Panc1 (cell line): ENCODE measurements at regions not wholly inside any gene's neighbourhood (a gene's known extent, or its start where the extent isn't known, plus 50 kb on each side); places are given as distances from the start of the nearest gene placed in this dataset.

Experiments
- ATAC-seq: fragments of 200-7000 bp; cut with Tn5 transposase; 2 replicates; pipeline ENCODE4 v1.9.1; 2020; ENCODE audit warnings: mild to moderate bottlenecking, moderate library complexity
- BruUV-seq: library from RNA; stranded (reverse); fragments of 400-500 nt; replicated peaks from 2 replicates; lab custom pipeline; 2021; lab: Mats Ljungman, UMichigan
- CTCF ChIA-PET: fragments of 300-600 bp; sonication (Branson Sonifier 250); formaldehyde crosslinking; loops from one replicate; lab custom pipeline; 2022; ENCODE audit warnings: antibody characterized with exemption; lab: Charles Lee
- POLR2A ChIA-PET: fragments of 300-600 bp; sonication (Branson Sonifier 250); formaldehyde crosslinking; loops from one replicate; lab custom pipeline; 2022; ENCODE audit warnings: antibody characterized with exemption; lab: Charles Lee
- DNase-seq: peaks from one replicate; pipeline ENCODE4 v3.0.0-alpha.2; 2010; ENCODE audit warnings: low read depth, low spot score
- H3K27ac ChIP-seq: 2 replicates; pipeline ENCODE4 v1.5.1; 2011; ENCODE audit warnings: mild to moderate bottlenecking, low read length, inconsistent platforms
- H3K27me3 ChIP-seq: fragments of 200-500 bp; sonication (Bioruptor generic); 2 replicates; pipeline ENCODE4 v1.6.0; 2014; ENCODE audit warnings: low read length, inconsistent platforms; ENCODE audit not compliant: control insufficient read depth, insufficient read depth
- H3K36me3 ChIP-seq: fragments of 200-500 bp; sonication (Bioruptor generic); 2 replicates; pipeline ENCODE4 v1.5.1; 2014; ENCODE audit warnings: inconsistent platforms, mild to moderate bottlenecking, low read length, moderate library complexity; ENCODE audit not compliant: control insufficient read depth, insufficient read depth
- H3K4me1 ChIP-seq: 2 replicates; pipeline ENCODE4 v1.5.1; 2011; ENCODE audit warnings: inconsistent platforms, mild to moderate bottlenecking, low read length, moderate library complexity; ENCODE audit not compliant: control insufficient read depth, insufficient read depth
- H3K4me3 ChIP-seq, 2 experiments: 2 replicates each; pipeline ENCODE4 v1.5.1; 2011 to 2012; ENCODE audit warnings: low read depth in 2 of 2, low read length in 2 of 2, mild to moderate bottlenecking in 2 of 2, inconsistent platforms in 1 of 2, moderate library complexity in 1 of 2
- H3K9me3 ChIP-seq: fragments of 200-500 bp; sonication (Bioruptor generic); 2 replicates; pipeline ENCODE4 v1.5.1; 2014; ENCODE audit warnings: low read depth, mild to moderate bottlenecking, inconsistent platforms, low read length, moderate library complexity; ENCODE audit not compliant: control insufficient read depth, insufficient read depth
- SIN3A ChIP-seq: IDR thresholded peaks from 2 replicates; pipeline ENCODE4 v1.6.1; 2012; ENCODE audit warnings: low read depth, mild to moderate bottlenecking, low read length, moderate library complexity, borderline replicate concordance; ENCODE audit not compliant: insufficient read depth
- TCF7L2 ChIP-seq: IDR thresholded peaks from 2 replicates; pipeline ENCODE4 v1.6.1; 2011; ENCODE audit warnings: mild to moderate bottlenecking, low read depth, low read length, inconsistent platforms
- in situ Hi-C: cut with HindIII; loops from 2 replicates; pipeline ENCODE4 v1.10.0; 2016; ENCODE audit warnings: low sequenced_read_pairs, low pct_unique_long_range_greater_than_20kb
- intact Hi-C: fragments of 100-400 bp; cut with micrococcal nuclease; formaldehyde crosslinking; loops from one replicate; pipeline ENCODE4 v1.10.0; 2022; ENCODE audit not compliant: unreplicated experiment
- TF ChIP-seq, protein P1 (sequence below): fragments of 450-650 bp; IDR thresholded peaks from 2 replicates; pipeline ENCODE4 v1.5.1; 2017; ENCODE audit warnings: mild to moderate bottlenecking
- TF ChIP-seq, protein P2 (sequence below), 2 experiments: IDR thresholded peaks; 2 replicates each; pipeline ENCODE4 v1.6.1; 2011 to 2012; ENCODE audit warnings: low read depth in 2 of 2, control low read depth in 1 of 2, low read length in 1 of 2, mild to moderate bottlenecking in 1 of 2, moderate library complexity in 1 of 2; ENCODE audit not compliant: insufficient read depth in 1 of 2

DNA sequence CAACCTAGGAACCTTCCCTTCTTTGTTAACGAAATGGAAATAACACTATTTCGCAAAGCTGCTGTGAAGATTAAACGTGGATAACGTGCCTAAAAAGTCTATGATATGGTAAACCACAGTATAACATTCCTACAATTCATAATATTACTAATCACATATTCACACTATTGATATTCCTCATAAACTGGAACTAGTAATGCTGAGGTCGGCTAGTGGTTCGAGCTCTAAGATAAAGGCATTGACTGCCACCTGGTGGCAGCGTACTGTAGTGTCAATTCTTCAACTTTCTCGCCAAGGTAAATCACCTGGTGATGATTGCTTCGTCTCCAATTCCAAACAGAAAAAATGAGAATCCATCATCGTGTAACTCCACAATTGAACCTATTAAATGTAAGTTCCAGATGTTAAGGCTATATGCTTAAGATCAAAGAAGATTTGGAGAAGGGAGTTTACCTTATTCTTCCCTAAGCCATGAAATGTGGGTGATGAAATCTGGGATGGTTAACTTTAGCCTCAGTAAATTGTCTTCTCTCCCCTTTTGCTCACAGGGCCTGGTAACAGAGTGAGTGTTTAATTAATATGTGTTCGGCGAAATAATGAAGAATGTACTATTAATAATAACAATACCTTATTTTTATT, 197.5 kb upstream of the TMEM132C start:
- peak; percentile 32 for DNase-seq
- in situ Hi-C loops: no loop called here
- intact Hi-C loops: loop anchor here (5.0 kb wide), 1 partner anchor 392 kb away; no protein-coding TSS in a partner anchor
- CTCF ChIA-PET: interaction anchor here (0.6 kb wide), 1 partner anchor 26 kb away, joined by 8 read pairs; no protein-coding TSS in a partner anchor
- TF ChIP-seq SIN3A: no peak
- TF ChIP-seq, protein P1, sequence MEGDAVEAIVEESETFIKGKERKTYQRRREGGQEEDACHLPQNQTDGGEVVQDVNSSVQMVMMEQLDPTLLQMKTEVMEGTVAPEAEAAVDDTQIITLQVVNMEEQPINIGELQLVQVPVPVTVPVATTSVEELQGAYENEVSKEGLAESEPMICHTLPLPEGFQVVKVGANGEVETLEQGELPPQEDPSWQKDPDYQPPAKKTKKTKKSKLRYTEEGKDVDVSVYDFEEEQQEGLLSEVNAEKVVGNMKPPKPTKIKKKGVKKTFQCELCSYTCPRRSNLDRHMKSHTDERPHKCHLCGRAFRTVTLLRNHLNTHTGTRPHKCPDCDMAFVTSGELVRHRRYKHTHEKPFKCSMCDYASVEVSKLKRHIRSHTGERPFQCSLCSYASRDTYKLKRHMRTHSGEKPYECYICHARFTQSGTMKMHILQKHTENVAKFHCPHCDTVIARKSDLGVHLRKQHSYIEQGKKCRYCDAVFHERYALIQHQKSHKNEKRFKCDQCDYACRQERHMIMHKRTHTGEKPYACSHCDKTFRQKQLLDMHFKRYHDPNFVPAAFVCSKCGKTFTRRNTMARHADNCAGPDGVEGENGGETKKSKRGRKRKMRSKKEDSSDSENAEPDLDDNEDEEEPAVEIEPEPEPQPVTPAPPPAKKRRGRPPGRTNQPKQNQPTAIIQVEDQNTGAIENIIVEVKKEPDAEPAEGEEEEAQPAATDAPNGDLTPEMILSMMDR: peak; percentile 82
- Histone ChIP-seq H3K4me3 (no peak overlapping the region), H3K27me3 (no peaks in the 10 kb centered on the region), H3K36me3 (no peaks in the 10 kb centered on the region), H3K9me3 (no peaks in the 10 kb centered on the region), H3K27ac (no peak overlapping the region), H3K4me1 (no peaks in the 10 kb centered on the region)
- no TSS peak for BruUV-seq
- peak; percentile 53; the same call in 1 of the 2 replicates for ATAC-seq
- POLR2A ChIA-PET: no interaction called here

DNA sequence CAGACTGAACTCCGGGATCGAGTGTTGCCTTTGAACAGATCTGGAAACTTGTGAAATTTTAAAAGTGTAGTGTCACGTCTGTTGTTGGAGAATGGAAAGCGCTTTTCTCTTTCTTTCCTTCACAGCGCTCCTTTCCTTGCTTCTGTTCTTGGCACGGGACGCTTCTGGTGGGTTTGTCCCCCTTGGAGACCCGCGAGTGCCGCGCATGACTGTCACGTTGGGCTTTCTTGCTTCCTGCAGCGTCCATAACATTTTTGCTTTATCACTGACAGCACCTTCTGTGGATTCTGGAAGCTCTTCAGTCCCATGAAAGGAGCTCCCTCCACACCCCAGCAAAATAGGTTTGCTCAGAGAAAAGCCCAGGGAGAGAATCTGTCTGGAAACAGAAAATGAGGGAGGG, 193.0 kb upstream of the TMEM132C start:
- no TSS peak for BruUV-seq
- intact Hi-C loops (no loop called here), in situ Hi-C loops (no loop called here)
- no peak for TF ChIP-seq TCF7L2
- TF ChIP-seq, protein P2, sequence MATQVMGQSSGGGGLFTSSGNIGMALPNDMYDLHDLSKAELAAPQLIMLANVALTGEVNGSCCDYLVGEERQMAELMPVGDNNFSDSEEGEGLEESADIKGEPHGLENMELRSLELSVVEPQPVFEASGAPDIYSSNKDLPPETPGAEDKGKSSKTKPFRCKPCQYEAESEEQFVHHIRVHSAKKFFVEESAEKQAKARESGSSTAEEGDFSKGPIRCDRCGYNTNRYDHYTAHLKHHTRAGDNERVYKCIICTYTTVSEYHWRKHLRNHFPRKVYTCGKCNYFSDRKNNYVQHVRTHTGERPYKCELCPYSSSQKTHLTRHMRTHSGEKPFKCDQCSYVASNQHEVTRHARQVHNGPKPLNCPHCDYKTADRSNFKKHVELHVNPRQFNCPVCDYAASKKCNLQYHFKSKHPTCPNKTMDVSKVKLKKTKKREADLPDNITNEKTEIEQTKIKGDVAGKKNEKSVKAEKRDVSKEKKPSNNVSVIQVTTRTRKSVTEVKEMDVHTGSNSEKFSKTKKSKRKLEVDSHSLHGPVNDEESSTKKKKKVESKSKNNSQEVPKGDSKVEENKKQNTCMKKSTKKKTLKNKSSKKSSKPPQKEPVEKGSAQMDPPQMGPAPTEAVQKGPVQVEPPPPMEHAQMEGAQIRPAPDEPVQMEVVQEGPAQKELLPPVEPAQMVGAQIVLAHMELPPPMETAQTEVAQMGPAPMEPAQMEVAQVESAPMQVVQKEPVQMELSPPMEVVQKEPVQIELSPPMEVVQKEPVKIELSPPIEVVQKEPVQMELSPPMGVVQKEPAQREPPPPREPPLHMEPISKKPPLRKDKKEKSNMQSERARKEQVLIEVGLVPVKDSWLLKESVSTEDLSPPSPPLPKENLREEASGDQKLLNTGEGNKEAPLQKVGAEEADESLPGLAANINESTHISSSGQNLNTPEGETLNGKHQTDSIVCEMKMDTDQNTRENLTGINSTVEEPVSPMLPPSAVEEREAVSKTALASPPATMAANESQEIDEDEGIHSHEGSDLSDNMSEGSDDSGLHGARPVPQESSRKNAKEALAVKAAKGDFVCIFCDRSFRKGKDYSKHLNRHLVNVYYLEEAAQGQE (IDR thresholded peaks at IDR 0.05; ENCODE audit: insufficient read depth in 1 of 2, low read depth in 2 of 2, low read length in 1 of 2): no peak
- TF ChIP-seq, protein P1: no peak
- ChIA-PET CTCF (no interaction called here), POLR2A (no interaction called here)
- DNase-seq: no peak
- 0 out of 2 replicates have a peak, but pooled peaks cover 3% of the 10 kb centered on the region for H3K9me3 ChIP-seq
- no peak overlapping the region for H3K4me3 ChIP-seq
- no peaks in the 10 kb centered on the region for H3K36me3 ChIP-seq
- no peak for ATAC-seq
- no peaks in the 10 kb centered on the region for H3K27me3 ChIP-seq
- H3K27ac ChIP-seq: no peak overlapping the region
- H3K4me1 ChIP-seq: no peaks in the 10 kb centered on the region
